Breast epithelium (tissue), 3 donors: ENCODE measurements at regions not wholly inside any gene's neighbourhood (a gene's known extent, or its start where the extent isn't known, plus 50 kb on each side); places are given as distances from the start of the nearest gene placed in this dataset.

Experiments
- CTCF ChIP-seq, 3 donors: fragments of 450-650 bp; IDR thresholded peaks; one replicate each; pipeline ENCODE4 v1.5.1; 2016 to 2017; ENCODE audit warnings: antibody characterized with exemption in 3 of 3, mild to moderate bottlenecking in 3 of 3, moderate library complexity in 3 of 3
- POLR2A ChIP-seq: fragments of 450-650 bp; IDR thresholded peaks from one replicate; pipeline ENCODE4 v1.6.1; 2016; ENCODE audit warnings: antibody characterized with exemption, mild to moderate bottlenecking, moderate library complexity
- POLR2AphosphoS5 ChIP-seq, 3 donors: sonication (generic); formaldehyde crosslinking; IDR thresholded peaks; one replicate each; pipeline ENCODE4 v1.6.1; 2017; ENCODE audit warnings: antibody characterized with exemption in 3 of 3

- no peak for TF ChIP-seq CTCF (IDR thresholded peaks at IDR 0.05)
- no peak for TF ChIP-seq POLR2AphosphoS5 (IDR thresholded peaks at IDR 0.05)
- TF ChIP-seq POLR2A: no peak
These were observed 206.4 kb upstream of the SPRY2 start for GRCh38 chr13:80547341-80547740.
